GM23338 (cell line): ENCODE measurements at regions not wholly inside any gene's neighbourhood (a gene's known extent, or its start where the extent isn't known, plus 50 kb on each side); places are given as distances from the start of the nearest gene placed in this dataset.

Experiments used
- ATAC-seq: fragments of 200-7000 bp; cut with Tn5 transposase; 3 replicates; pipeline ENCODE4 v1.9.1; 2020
- DNase-seq: peaks from one replicate; pipeline ENCODE4 v3.0.0-alpha.2; 2015; ENCODE audit warnings: low spot score
- H2AFZ ChIP-seq: fragments of 200-600 bp; sonication (generic); 2 replicates; pipeline ENCODE4 v1.8.0; 2016; ENCODE audit warnings: antibody characterized with exemption, mild to moderate bottlenecking, moderate library complexity
- H3F3A ChIP-seq: fragments of 200-600 bp; sonication (generic); replicated peaks from 2 replicates; pipeline ENCODE4 v1.8.0; 2017; ENCODE audit warnings: antibody characterized with exemption, mixed run types, low read depth
- H3K27ac ChIP-seq: fragments of 200-600 bp; sonication (generic); 2 replicates; pipeline ENCODE4 v1.6.1; 2016; ENCODE audit warnings: low read depth
- H3K27me3 ChIP-seq: fragments of 200-600 bp; sonication (generic); 2 replicates; pipeline ENCODE4 v1.8.0; 2016; ENCODE audit warnings: mild to moderate bottlenecking, mixed run types, moderate library complexity; ENCODE audit not compliant: insufficient read depth
- H3K36me3 ChIP-seq: fragments of 200-600 bp; sonication (generic); 2 replicates; pipeline ENCODE4 v1.8.0; 2016; ENCODE audit warnings: mild to moderate bottlenecking; ENCODE audit not compliant: insufficient read depth
- H3K4me1 ChIP-seq: fragments of 200-600 bp; sonication (generic); 2 replicates; pipeline ENCODE4 v1.8.0; 2016; ENCODE audit warnings: mild to moderate bottlenecking, moderate library complexity; ENCODE audit not compliant: insufficient read depth
- H3K4me2 ChIP-seq: fragments of 200-600 bp; sonication (generic); 2 replicates; pipeline ENCODE4 v1.7.1; 2017; ENCODE audit warnings: mixed run types
- H3K4me3 ChIP-seq: fragments of 200-600 bp; sonication (generic); 2 replicates; pipeline ENCODE4 v1.6.1; 2016; ENCODE audit warnings: mixed run types
- H3K79me2 ChIP-seq: fragments of 200-600 bp; sonication (generic); replicated peaks from 2 replicates; pipeline ENCODE4 v1.8.0; 2017; ENCODE audit warnings: mild to moderate bottlenecking; ENCODE audit not compliant: insufficient read depth
- H3K9me2 ChIP-seq: fragments of 200-600 bp; sonication (generic); 2 replicates; pipeline ENCODE4 v1.8.0; 2017; ENCODE audit not compliant: insufficient read depth
- H4K20me1 ChIP-seq: fragments of 200-600 bp; sonication (generic); replicated peaks from 2 replicates; pipeline ENCODE4 v1.8.0; 2017; ENCODE audit warnings: mild to moderate bottlenecking; ENCODE audit not compliant: insufficient read depth
- H3K27ac Mint-ChIP-seq: 2 replicates; pipeline ENCODE4 v1.8.0; 2020; ENCODE audit warnings: inconsistent platforms, mild to moderate bottlenecking, moderate library complexity, mixed read lengths
- H3K27me3 Mint-ChIP-seq: 3 replicates; pipeline ENCODE4 v1.8.0; 2022; ENCODE audit warnings: low read depth, mild to moderate bottlenecking, moderate library complexity, mixed read lengths, inconsistent platforms; ENCODE audit not compliant: insufficient read depth, poor library complexity
- H3K36me3 Mint-ChIP-seq: 3 replicates; pipeline ENCODE4 v1.8.0; 2021; ENCODE audit warnings: low read depth, mild to moderate bottlenecking, inconsistent platforms, moderate library complexity, mixed read lengths
- H3K4me1 Mint-ChIP-seq: 3 replicates; pipeline ENCODE4 v1.8.0; 2020; ENCODE audit warnings: mild to moderate bottlenecking, inconsistent platforms, mixed read lengths
- H3K4me3 Mint-ChIP-seq: 3 replicates; pipeline ENCODE4 v1.8.0; 2021; ENCODE audit warnings: moderate library complexity, mild to moderate bottlenecking, inconsistent platforms, mixed read lengths
- H3K9me3 Mint-ChIP-seq: 3 replicates; pipeline ENCODE4 v1.8.0; 2020; ENCODE audit warnings: moderate library complexity, mild to moderate bottlenecking, inconsistent platforms, mixed read lengths
- CREB1 ChIP-seq: fragments of 250-450 bp; sonication (Bioruptor Pico); IDR thresholded peaks from 2 replicates; pipeline ENCODE4 v1.5.0; 2020; ENCODE audit warnings: low read depth, mild to moderate bottlenecking, moderate library complexity
- CTCF ChIP-seq, 2 experiments: fragments of 200-600 bp in 1 of 2; sonication (generic) in 1 of 2; conservative IDR thresholded peaks; 2 replicates each; pipeline versions ENCODE4 v1.5.1 to v1.6.1; 2016 to 2017; ENCODE audit warnings: antibody characterized with exemption in 2 of 2, low read depth in 2 of 2, mild to moderate bottlenecking in 2 of 2, moderate library complexity in 1 of 2
- ETS1 ChIP-seq: IDR thresholded peaks from 2 replicates; pipeline ENCODE4 v1.6.1; 2016; ENCODE audit warnings: antibody characterized with exemption
- EZH2 ChIP-seq: fragments of 200-600 bp; sonication (generic); IDR thresholded peaks from one replicate; pipeline ENCODE4 v1.8.0; 2017; ENCODE audit warnings: antibody characterized with exemption, mild to moderate bottlenecking, low read depth; ENCODE audit not compliant: unreplicated experiment
- EZH2phosphoT487 ChIP-seq: fragments of 200-600 bp; sonication (generic); IDR thresholded peaks from one replicate; pipeline ENCODE4 v1.8.1; 2018; ENCODE audit warnings: antibody characterized with exemption; ENCODE audit not compliant: unreplicated experiment
- JUNB ChIP-seq: IDR thresholded peaks from one replicate; pipeline ENCODE4 v1.6.1; 2016; ENCODE audit warnings: antibody characterized with exemption; ENCODE audit not compliant: unreplicated experiment
- NANOG ChIP-seq: IDR thresholded peaks from 2 replicates; pipeline ENCODE4 v1.6.1; 2016; ENCODE audit warnings: antibody characterized with exemption, borderline replicate concordance
- POLR2AphosphoS5 ChIP-seq: IDR thresholded peaks from 2 replicates; pipeline ENCODE4 v1.6.1; 2016; ENCODE audit warnings: antibody characterized with exemption, low read depth
- REST ChIP-seq: IDR thresholded peaks from one replicate; pipeline ENCODE4 v1.6.1; 2018; ENCODE audit warnings: antibody characterized with exemption; ENCODE audit not compliant: unreplicated experiment
- STAT1 ChIP-seq: IDR thresholded peaks from one replicate; pipeline ENCODE4 v1.6.1; 2016; ENCODE audit warnings: antibody characterized with exemption; ENCODE audit not compliant: unreplicated experiment
- ZNF114 ChIP-seq: fragments of 250-450 bp; sonication (Bioruptor Pico); IDR thresholded peaks from 2 replicates; pipeline ENCODE4 v1.5.0; 2020; ENCODE audit warnings: mild to moderate bottlenecking, moderate library complexity
- ZNF331 ChIP-seq: fragments of 250-450 bp; sonication (Bioruptor Pico); IDR thresholded peaks from 2 replicates; pipeline ENCODE4 v1.5.0; 2020; ENCODE audit warnings: low read depth, mild to moderate bottlenecking, moderate library complexity
- ZNF462 ChIP-seq: fragments of 250-450 bp; sonication (Bioruptor Pico); IDR thresholded peaks from 2 replicates; pipeline ENCODE4 v1.5.0; 2020; ENCODE audit warnings: mild to moderate bottlenecking, moderate library complexity

GRCh38 chr12:115438314-115438713 lies 754.3 kb upstream of the TBX3 start:
- H3K36me3 Mint-ChIP-seq: no peaks in the 10 kb centered on the region
- no peak overlapping the region for H2AFZ ChIP-seq
- H3K36me3 ChIP-seq: no peaks in the 10 kb centered on the region
- no peak for DNase-seq
- H3K4me1 Mint-ChIP-seq: peaks cover 10% of the 10 kb centered on the region
- no peak for ATAC-seq
- no peak overlapping the region for H3K4me3 Mint-ChIP-seq
- no peak overlapping the region for H3K4me2 ChIP-seq
- no peaks in the 10 kb centered on the region for H3K27me3 ChIP-seq
- no peaks in the 10 kb centered on the region for H3K79me2 ChIP-seq
- H3K27ac Mint-ChIP-seq: no peak overlapping the region
- peaks cover 10% of the 10 kb centered on the region; the same call in 1 of the 2 replicates for H3K4me1 ChIP-seq
- no peaks in the 10 kb centered on the region for H3K9me3 Mint-ChIP-seq
- no peak overlapping the region for H3K4me3 ChIP-seq
- H4K20me1 ChIP-seq: no peaks in the 10 kb centered on the region
- H3K27me3 Mint-ChIP-seq: peaks cover 13% of the 10 kb centered on the region
- no peaks in the 10 kb centered on the region for H3F3A ChIP-seq
- H3K9me2 ChIP-seq: no peaks in the 10 kb centered on the region
- no peak for TF ChIP-seq CREB1 (CRISPR knock-in tag)
- TF ChIP-seq JUNB: no peak
- no peak for TF ChIP-seq REST
- TF ChIP-seq ZNF331 (CRISPR knock-in tag): no peak
- no peak for TF ChIP-seq NANOG
- TF ChIP-seq POLR2AphosphoS5: no peak
- no peak for TF ChIP-seq STAT1
- no peak for TF ChIP-seq EZH2phosphoT487
- no peak for TF ChIP-seq ETS1
- TF ChIP-seq ZNF114 (CRISPR knock-in tag): no peak
- no peak for TF ChIP-seq EZH2
- TF ChIP-seq ZNF462 (CRISPR knock-in tag): no peak
- TF ChIP-seq CTCF (conservative IDR thresholded peaks at IDR 0.05; ENCODE audit: low read depth in 2 of 2): no peak
- H3K27ac ChIP-seq: no peak overlapping the region
